CD8-positive, alpha-beta memory T cell (primary cell): ENCODE measurements at regions not wholly inside any gene's neighbourhood (a gene's known extent, or its start where the extent isn't known, plus 50 kb on each side); places are given as distances from the start of the nearest gene placed in this dataset.
"Not testable (repeated sequence)": the region's sequence is repeated elsewhere in the genome, so short reads cannot be mapped to it uniquely, and the experiment has no call there.

ENCODE experiments used
- CTCF ChIA-PET: fragments of 350-600 bp; sonication (Branson Sonifier 250); formaldehyde crosslinking; loops from one replicate; lab custom pipeline; 2021; ENCODE audit warnings: antibody characterized with exemption; lab: Charles Lee
- POLR2A ChIA-PET: fragments of 350-600 bp; sonication (Branson Sonifier 250); formaldehyde crosslinking; loops from one replicate; lab custom pipeline; 2021; ENCODE audit warnings: antibody characterized with exemption; lab: Charles Lee
- DNase-seq, 5 donors: peaks; one replicate each; pipeline versions ENCODE4 v3.0.0 to v3.0.0-alpha.2; 2020 to 2022; ENCODE audit warnings: mixed read lengths in 1 of 5
- H3K27ac ChIP-seq: one replicate; pipeline ENCODE4 v1.7.0; 2013; ENCODE audit warnings: low read depth, mild to moderate bottlenecking, low read length, moderate library complexity
- H3K27me3 ChIP-seq: 2 replicates; pipeline ENCODE4 v1.7.0; 2013; ENCODE audit warnings: low read length, mild to moderate bottlenecking; ENCODE audit not compliant: insufficient read depth, poor library complexity, severe bottlenecking
- H3K36me3 ChIP-seq: 2 replicates; pipeline ENCODE4 v1.7.0; 2013; ENCODE audit warnings: mild to moderate bottlenecking, low read length, moderate library complexity; ENCODE audit not compliant: insufficient read depth
- H3K4me1 ChIP-seq: 2 replicates; pipeline ENCODE4 v1.7.0; 2013; ENCODE audit warnings: mild to moderate bottlenecking, low read length, moderate library complexity; ENCODE audit not compliant: insufficient read depth
- H3K4me3 ChIP-seq: 2 replicates; pipeline ENCODE4 v1.7.0; 2013; ENCODE audit warnings: mild to moderate bottlenecking, low read length
- H3K9me3 ChIP-seq: 2 replicates; pipeline ENCODE4 v1.7.0; 2013; ENCODE audit warnings: mild to moderate bottlenecking, low read length
- H3K27ac Mint-ChIP-seq, 8 donors: one replicate each; pipeline ENCODE4 v1.8.0; 2020 to 2021; ENCODE audit warnings: mixed read lengths in 8 of 8, mild to moderate bottlenecking in 6 of 8, inconsistent platforms in 3 of 8, moderate library complexity in 3 of 8
- H3K27me3 Mint-ChIP-seq, 2 donors: one replicate each; pipeline ENCODE4 v1.8.0; 2020 to 2021; ENCODE audit warnings: mixed read lengths in 2 of 2, mild to moderate bottlenecking in 1 of 2, moderate library complexity in 1 of 2
- H3K36me3 Mint-ChIP-seq, 3 donors: one replicate each; pipeline ENCODE4 v1.8.0; 2020 to 2021; ENCODE audit warnings: mixed read lengths in 3 of 3, inconsistent platforms in 1 of 3, mild to moderate bottlenecking in 1 of 3
- H3K4me1 Mint-ChIP-seq, 3 donors: one replicate each; pipeline ENCODE4 v1.8.0; 2020 to 2021; ENCODE audit warnings: mixed read lengths in 3 of 3, inconsistent platforms in 1 of 3, mild to moderate bottlenecking in 1 of 3
- H3K4me3 Mint-ChIP-seq, 7 donors: one replicate each; pipeline ENCODE4 v1.8.0; 2020 to 2021; ENCODE audit warnings: mixed read lengths in 7 of 7, mild to moderate bottlenecking in 6 of 7, moderate library complexity in 4 of 7, inconsistent platforms in 2 of 7
- H3K9me3 Mint-ChIP-seq, 5 donors: one replicate each; pipeline ENCODE4 v1.8.0; 2020 to 2022; ENCODE audit warnings: mixed read lengths in 5 of 5, mild to moderate bottlenecking in 3 of 5, moderate library complexity in 2 of 5, inconsistent platforms in 1 of 5

DNA sequence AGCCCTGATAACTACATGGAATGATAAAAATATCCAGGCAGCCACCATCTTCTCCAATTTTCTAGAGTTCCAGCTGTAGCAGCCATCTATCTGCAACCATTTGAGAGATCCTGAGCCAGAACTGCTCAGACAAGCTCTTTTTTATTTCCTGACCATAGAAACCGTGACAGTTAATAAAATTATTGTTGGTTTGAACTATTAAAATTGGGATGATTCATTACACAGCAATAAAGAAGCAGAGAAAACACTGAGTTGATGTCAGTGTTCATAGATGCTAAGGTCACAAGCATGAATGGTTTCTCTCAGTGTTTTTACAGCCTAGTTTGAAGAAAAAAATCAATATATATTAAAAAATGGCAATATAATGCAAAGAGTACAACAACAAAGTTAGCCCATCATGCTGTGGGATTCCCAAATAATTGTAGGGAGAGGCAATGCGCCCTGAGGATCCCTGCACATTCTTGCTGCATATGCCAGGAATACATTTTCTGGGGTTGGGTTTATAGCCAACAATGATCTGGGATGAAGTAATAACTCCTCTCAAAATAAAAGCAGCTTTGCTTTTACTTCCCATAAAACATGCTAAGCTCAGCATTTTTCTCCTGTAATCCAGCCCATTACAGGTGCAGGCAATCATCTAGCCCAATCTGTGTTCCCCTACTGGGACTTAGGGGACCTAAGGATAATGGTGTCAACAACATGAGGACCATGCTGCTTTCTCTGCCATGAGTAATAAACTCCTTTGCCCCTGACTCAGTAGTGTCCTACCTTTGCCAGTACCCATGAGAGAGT lies 84.0 kb downstream of the PABPC4L start:
- Histone ChIP-seq H3K27me3 (no peaks in the 10 kb centered on the region), H3K27ac (no peak overlapping the region), H3K36me3 (no peaks in the 10 kb centered on the region), H3K9me3 (no peaks in the 10 kb centered on the region), H3K4me1 (no peaks in the 10 kb centered on the region), H3K4me3 (no peak overlapping the region)
- Mint-ChIP-seq H3K4me3 (no peak overlapping the region), H3K9me3 (peaks cover 0 to 26% (median 5%) of the 10 kb centered on the region in 5 donors), H3K36me3 (no peaks in the 10 kb centered on the region), H3K27ac (no peak overlapping the region), H3K27me3 (no peaks in the 10 kb centered on the region), H3K4me1 (no peaks in the 10 kb centered on the region)
- ChIA-PET POLR2A (no interaction called here), CTCF (no interaction called here)
- no peak for DNase-seq

DNA sequence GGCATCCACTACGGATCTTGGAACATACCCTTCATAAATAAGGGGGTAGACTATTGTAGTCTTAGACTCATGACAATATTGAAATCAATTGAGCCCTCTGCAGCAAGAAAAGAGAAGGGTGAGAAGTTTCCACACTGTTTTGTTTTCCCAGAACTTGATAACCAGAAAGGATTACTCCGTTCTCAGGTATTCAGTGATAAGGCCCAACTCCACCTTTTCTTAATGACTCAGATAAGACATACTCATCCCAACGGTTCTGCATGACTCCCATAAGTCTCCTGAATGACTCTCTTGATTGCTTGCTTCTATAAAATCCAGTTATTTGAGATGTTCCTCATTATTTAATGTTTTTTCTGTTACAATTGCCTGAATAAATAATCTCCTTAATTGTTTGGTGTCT lies 111.7 kb downstream of the PABPC4L start:
- H3K9me3 Mint-ChIP-seq, result peaks cover 6 to 35% (median 13%) of the 10 kb centered on the region in 5 donors
- H3K27ac Mint-ChIP-seq, result no peak overlapping the region
- H3K27me3 Mint-ChIP-seq, result no peaks in the 10 kb centered on the region
- Histone ChIP-seq H3K27ac (no peak overlapping the region), H3K4me3 (no peak overlapping the region), H3K27me3 (no peaks in the 10 kb centered on the region), H3K36me3 (no peaks in the 10 kb centered on the region), H3K9me3 (no peaks in the 10 kb centered on the region), H3K4me1 (no peaks in the 10 kb centered on the region)
- CTCF ChIA-PET, result no interaction called here
- no peak for DNase-seq
- H3K4me3 Mint-ChIP-seq, result no peak overlapping the region
- POLR2A ChIA-PET, result no interaction called here
- no peaks in the 10 kb centered on the region for H3K36me3 Mint-ChIP-seq
- H3K4me1 Mint-ChIP-seq, result no peaks in the 10 kb centered on the region

DNA sequence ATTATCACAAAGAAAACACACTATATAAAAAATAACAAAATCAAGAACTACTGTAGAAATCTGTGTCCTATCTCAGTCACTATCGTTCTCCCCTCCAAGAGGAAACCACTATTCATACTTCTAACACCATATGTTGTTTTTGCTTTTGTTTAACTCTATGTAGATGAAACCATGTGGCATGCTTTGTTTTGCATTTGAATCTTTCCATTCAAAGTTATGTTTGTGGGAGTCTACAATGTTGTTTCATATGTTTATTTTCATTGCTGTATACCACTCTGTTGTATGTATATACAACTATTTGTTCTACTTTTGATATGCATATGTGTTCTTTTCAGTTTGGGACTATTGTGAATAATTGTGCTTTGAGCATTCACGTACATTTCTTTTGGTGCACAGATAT lies 116.1 kb downstream of the PABPC4L start:
- Histone ChIP-seq H3K27ac (no peak overlapping the region), H3K4me1 (no peaks in the 10 kb centered on the region), H3K36me3 (no peaks in the 10 kb centered on the region), H3K27me3 (no peaks in the 10 kb centered on the region), H3K4me3 (no peak overlapping the region), H3K9me3 (no peaks in the 10 kb centered on the region)
- DNase-seq, result no peak
- H3K27ac Mint-ChIP-seq, result no peak overlapping the region
- CTCF ChIA-PET, result no interaction called here
- H3K4me3 Mint-ChIP-seq, result no peak overlapping the region
- peaks cover 8 to 27% (median 13%) of the 10 kb centered on the region in 5 donors for H3K9me3 Mint-ChIP-seq
- POLR2A ChIA-PET, result no interaction called here
- H3K36me3 Mint-ChIP-seq, result no peaks in the 10 kb centered on the region
- H3K27me3 Mint-ChIP-seq, result peaks cover 0 to 1% of the 10 kb centered on the region in 2 donors
- H3K4me1 Mint-ChIP-seq, result no peaks in the 10 kb centered on the region

DNA sequence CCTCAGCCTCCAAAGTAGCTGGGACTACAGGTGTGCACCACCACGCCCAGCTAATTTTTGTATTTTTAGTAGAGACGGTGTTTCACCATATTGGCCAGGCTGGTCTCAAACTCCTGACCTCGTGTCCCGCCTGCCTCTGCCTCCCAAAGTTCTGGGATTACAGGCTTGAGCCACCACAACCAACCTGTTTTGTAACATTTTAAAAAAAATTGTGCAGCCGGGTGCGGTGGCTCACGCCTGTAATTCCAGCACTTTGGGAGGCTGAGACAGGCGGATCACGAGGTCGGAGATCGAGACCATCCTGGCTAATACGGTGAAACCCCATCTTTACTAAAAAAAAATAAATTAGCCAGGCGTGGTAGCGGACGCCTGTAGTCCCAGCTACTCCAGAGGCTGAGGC lies 122.5 kb downstream of the PABPC4L start:
- H3K9me3 Mint-ChIP-seq, result peaks cover 6 to 25% (median 14%) of the 10 kb centered on the region in 5 donors
- H3K36me3 ChIP-seq, H3K4me1 Mint-ChIP-seq, H3K4me3 Mint-ChIP-seq, H3K27ac ChIP-seq, H3K36me3 Mint-ChIP-seq, H3K27me3 Mint-ChIP-seq, H3K4me1 ChIP-seq, H3K27me3 ChIP-seq, H3K4me3 ChIP-seq, POLR2A ChIA-PET, H3K27ac Mint-ChIP-seq, H3K9me3 ChIP-seq, CTCF ChIA-PET, DNase-seq: not testable (repeated sequence)

DNA sequence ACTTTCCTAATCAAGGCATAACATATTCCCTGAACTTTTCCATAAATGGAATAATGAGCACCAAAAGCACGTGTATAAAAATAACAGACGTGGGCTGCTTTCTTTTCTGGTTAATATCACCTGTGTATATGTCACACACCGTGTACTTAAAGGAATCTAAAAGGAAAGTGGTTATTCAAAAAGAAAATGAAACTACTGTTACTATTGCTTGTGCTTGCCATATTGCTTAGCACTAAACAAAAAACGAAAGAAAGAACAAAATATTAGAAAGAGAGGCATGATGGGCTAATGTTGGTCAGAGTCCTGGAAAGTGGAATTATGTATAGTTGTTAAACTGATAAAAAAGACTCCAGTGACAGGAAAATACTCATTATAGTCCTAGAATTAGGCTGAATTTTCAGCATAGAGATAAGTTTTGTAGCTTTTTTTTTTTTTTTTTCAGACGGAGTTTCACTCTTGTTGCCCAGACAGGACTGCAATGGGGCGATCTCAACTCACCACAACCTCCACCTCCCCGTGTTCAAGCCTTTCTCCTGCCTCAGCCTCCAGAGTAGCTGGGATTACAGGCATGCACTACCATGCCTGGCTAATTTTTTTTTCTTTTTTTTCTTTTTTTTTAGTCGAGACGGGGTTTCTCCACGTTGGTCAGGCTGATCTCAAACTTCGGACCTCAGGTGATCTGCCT lies 123.2 kb downstream of the PABPC4L start:
- CTCF ChIA-PET, result no interaction called here
- no peaks in the 10 kb centered on the region for H3K4me1 Mint-ChIP-seq

DNA sequence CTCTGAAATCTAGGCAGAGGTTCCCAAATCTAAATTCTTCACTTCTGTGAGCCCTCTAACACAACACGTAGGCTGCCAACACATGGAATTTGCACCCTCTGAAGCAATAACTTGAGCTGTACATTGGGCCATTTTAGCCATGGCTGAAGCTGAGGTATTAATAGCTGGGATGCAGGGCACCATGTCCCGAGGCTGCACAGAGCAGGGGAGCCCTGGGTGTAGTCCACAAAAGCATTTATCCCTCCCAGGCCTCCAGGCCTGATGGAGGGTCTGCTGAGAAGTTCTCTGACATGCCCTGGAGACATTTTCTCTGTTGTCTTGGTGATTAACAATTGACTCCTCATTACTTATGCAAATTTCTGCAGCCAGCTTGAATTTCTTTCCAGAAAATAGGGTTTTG lies 127.9 kb downstream of the PABPC4L start:
- Histone ChIP-seq H3K4me3 (no peak overlapping the region), H3K9me3 (no peaks in the 10 kb centered on the region), H3K27me3 (no peaks in the 10 kb centered on the region), H3K4me1 (no peaks in the 10 kb centered on the region), H3K27ac (no peak overlapping the region), H3K36me3 (no peaks in the 10 kb centered on the region)
- no peak for DNase-seq
- ChIA-PET POLR2A (no interaction called here), CTCF (no interaction called here)
- Mint-ChIP-seq H3K27ac (no peak overlapping the region), H3K36me3 (no peaks in the 10 kb centered on the region), H3K27me3 (no peaks in the 10 kb centered on the region), H3K9me3 (peaks cover 11 to 24% (median 20%) of the 10 kb centered on the region in 5 donors), H3K4me3 (no peak overlapping the region), H3K4me1 (no peaks in the 10 kb centered on the region)

More for the DNA sequence above, 123.2 kb downstream of the PABPC4L start:
- Histone ChIP-seq H3K9me3 (no peaks in the 10 kb centered on the region), H3K4me3 (no peak overlapping the region), H3K4me1 (no peaks in the 10 kb centered on the region), H3K36me3 (no peaks in the 10 kb centered on the region), H3K27ac (no peak overlapping the region), H3K27me3 (no peaks in the 10 kb centered on the region)
- Mint-ChIP-seq H3K4me3 (no peak overlapping the region), H3K9me3 (peaks cover 6 to 25% (median 16%) of the 10 kb centered on the region in 5 donors), H3K36me3 (no peaks in the 10 kb centered on the region), H3K27me3 (peaks cover 0 to 1% of the 10 kb centered on the region in 2 donors), H3K27ac (no peak overlapping the region)
- POLR2A ChIA-PET, result no interaction called here
- DNase-seq, result no peak

DNA sequence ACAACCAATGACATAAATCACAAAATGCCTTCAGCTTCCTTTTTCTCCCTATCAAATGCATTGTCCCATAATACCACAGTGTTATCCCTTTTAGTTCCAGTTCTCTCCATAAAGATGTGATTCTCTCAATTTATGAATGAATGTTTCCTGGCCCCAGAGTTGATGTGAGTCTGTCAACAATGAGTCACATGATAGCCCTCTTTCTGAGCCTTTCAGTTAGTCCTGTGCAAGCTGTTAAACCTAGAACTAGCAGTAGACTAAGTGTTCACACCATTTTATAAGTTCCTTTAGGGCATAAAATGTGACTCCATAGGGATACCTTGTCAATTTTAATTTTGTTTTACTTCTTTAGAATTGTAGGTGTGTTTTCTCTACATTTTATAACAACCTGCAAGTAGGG lies 129.5 kb downstream of the PABPC4L start:
- no peaks in the 10 kb centered on the region for H3K4me1 ChIP-seq
- H3K27ac Mint-ChIP-seq, result no peak overlapping the region
- ChIA-PET CTCF (no interaction called here), POLR2A (no interaction called here)
- no peak overlapping the region for H3K4me3 ChIP-seq
- no peak for DNase-seq
- no peaks in the 10 kb centered on the region for H3K27me3 ChIP-seq
- H3K4me3 Mint-ChIP-seq, result no peak overlapping the region
- no peaks in the 10 kb centered on the region for H3K36me3 Mint-ChIP-seq
- H3K27ac ChIP-seq, result no peak overlapping the region
- H3K9me3 Mint-ChIP-seq, result peaks cover 4 to 23% (median 20%) of the 10 kb centered on the region in 5 donors
- no peaks in the 10 kb centered on the region for H3K9me3 ChIP-seq
- H3K36me3 ChIP-seq, result no peaks in the 10 kb centered on the region
- H3K27me3 Mint-ChIP-seq, result no peaks in the 10 kb centered on the region
- H3K4me1 Mint-ChIP-seq, result no peaks in the 10 kb centered on the region

DNA sequence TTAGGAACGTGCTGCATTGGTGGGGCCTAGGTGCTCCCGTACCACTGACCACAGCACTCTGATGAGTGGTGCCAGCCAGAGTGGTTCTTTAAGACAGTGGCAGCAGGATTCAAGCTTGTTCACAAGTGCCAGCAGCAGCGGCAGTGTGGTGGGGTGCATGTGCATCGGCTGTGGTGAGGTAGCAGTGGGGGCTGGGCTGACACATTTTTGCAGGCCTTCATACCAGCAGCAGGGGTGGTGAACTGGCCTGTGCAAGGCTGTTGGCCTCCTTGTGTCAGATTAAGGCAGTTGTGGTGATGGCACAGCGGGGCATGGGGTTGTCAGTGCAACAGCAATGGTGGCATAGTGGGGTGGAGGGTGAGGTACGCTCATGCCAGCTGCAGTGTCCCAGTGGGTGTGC lies 131.4 kb downstream of the PABPC4L start:
- no peak overlapping the region for H3K4me3 ChIP-seq
- Mint-ChIP-seq H3K27me3 (no peaks in the 10 kb centered on the region), H3K27ac (no peak overlapping the region), H3K4me1 (no peaks in the 10 kb centered on the region), H3K4me3 (no peak overlapping the region), H3K9me3 (peaks cover 6 to 28% (median 20%) of the 10 kb centered on the region in 5 donors), H3K36me3 (no peaks in the 10 kb centered on the region)
- no peak for DNase-seq
- no peak overlapping the region for H3K27ac ChIP-seq
- no peaks in the 10 kb centered on the region for H3K4me1 ChIP-seq
- ChIA-PET POLR2A (no interaction called here), CTCF (no interaction called here)
- H3K9me3 ChIP-seq, result no peaks in the 10 kb centered on the region
- no peaks in the 10 kb centered on the region for H3K36me3 ChIP-seq
- no peaks in the 10 kb centered on the region for H3K27me3 ChIP-seq
